Renal cortical epithelial cell (primary cell): ENCODE measurements at regions not wholly inside any gene's neighbourhood (a gene's known extent, or its start where the extent isn't known, plus 50 kb on each side); places are given as distances from the start of the nearest gene placed in this dataset.

Experiments used
- DNase-seq: peaks from one replicate; pipeline ENCODE4 v3.0.0-alpha.2; 2011; ENCODE audit warnings: low read depth

DNA sequence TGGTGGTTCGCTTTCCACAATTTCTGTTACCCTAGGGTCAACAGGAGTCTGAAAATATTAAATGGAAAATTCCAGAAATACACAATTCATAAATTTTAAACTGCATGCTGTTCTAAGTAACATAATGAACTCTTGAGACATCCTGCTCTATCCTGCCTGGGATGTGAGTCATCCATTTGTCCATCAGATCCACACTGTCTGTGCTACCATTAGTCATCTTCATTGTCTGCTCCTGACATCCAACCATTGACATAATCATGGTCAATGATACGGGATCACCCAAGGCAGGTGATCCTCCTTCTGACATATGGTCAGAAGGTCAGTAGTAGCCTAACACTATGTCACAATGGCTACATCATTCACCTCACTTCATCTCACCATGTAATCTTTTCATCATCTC, 276.7 kb upstream of the KIF2A start:
- peak; percentile 77 for DNase-seq

DNA sequence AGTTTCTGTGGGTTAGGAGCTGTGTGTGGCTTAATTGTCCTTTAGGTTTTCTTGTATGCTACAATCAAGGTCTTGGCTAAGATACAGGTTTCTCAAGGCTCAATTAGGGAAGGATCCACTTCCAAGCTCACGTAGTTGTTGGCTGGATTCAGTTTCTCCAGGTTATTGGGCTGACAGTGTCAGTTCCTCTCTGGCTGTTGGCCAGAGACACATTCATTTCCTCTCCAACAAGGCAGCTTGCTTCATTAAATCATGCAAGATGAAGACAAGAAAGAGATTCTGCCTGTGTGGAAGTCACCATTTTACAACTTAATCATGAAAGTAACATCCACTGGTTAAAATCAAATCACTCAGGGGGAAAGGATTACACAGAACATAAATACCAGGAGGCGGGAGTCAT, 275.7 kb upstream of the KIF2A start:
- DNase-seq, result no peak

DNA sequence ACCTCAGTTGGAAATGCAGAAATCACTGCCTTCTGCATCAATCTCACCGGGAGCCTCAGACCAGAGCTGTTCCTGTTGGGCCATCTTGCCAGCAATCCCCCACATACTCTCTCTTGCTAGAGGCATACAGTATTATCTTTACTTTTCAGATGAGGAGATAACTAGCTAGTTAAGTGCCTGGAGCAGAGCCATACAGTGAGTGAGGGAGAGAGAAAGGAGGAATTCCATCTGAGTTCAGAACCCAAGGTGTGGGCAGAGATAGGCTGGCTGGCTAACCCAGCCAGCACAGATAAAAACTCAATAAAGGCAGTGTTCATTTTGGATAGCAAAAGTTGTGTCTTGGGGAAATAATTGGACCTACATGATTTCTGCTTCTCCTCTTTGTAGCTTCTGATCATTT, 268.0 kb upstream of the KIF2A start:
- DNase-seq, result no peak

GRCh38 chr5:62041156-62041756, 264.8 kb upstream of the KIF2A start:
- no peak for DNase-seq

DNA sequence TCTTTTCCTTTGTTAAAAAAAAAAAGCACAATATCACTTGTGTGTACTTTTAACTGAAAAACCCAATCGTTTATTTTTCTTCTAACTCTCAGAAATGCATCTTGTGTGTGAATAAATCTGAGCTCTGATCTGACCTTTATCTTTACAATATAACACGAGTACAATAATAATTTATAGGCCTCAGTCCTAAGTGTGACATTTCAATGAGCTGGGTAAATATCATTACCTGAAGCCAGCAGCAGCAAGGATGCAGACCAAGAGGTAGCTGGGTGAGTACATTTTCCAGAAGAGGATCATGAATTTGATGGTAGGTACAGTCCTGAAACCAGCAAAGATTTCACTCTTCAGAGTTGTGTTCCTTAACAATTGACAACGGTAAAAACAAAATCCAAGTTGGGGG, 264.0 kb upstream of the KIF2A start:
- no peak for DNase-seq

DNA sequence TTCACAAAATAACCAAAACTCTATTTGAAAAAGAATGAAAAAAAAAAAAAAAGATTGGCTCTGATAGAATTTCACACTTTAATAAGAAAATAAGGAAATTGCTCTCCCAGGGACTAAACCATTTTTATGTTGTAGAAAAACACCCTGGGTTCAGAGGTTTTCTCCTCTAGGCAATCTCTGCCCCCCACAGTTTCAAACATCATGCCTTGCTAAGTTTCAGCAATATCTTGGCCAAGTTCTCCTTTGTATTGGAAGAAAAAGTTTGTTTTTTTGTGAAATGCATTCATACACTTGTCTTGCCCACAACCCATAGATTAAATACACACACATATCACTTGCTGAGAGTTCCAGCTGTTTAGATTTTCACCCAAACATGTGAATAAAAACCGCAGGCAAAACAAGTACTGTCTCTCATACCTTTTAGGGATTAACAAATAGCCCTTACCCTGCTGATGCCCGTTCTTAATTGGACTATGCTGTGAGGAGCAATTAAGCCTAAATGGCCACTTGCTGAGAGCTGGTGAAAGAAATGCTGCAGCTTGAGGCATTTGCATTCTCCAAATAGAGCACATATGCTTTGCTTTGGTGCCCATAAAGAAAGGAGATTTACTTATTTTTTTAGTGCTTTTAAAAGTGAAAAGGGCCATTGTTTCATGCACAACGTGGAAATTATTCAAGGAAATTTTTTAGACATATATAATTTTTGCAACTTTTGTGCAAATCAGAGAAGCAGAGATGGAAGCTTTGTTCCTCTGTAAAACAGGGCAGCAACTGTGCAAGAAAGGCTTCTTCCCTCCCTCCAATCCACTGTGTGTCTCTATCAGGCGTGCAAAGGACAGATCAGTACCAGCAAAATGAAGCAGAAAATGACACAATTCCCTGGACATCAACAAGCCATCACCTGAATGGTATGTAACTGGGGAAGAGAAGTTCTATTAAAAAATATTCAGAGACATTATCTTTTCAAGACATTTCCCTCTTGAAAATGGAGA, 262.4 kb upstream of the KIF2A start:
- no peak for DNase-seq

DNA sequence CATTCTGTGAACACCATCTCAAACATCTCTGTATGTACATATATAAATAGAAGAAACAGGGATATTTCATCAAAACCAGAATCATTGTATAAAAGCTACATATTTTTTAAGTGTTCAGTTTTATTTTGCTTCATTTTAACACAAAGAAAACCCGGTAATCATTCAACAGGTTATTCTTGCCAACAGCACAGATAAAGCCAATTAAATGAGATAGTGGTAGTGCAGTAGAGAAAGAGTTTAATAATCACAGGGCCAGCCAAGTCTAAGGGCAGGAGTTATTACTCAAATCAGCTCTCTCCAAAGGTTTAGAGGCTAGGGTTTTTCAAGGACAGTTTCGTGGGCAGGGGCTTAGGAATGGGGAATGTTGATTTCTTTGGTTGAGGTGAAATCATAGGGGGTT, 261.0 kb upstream of the KIF2A start:
- DNase-seq, result no peak

DNA sequence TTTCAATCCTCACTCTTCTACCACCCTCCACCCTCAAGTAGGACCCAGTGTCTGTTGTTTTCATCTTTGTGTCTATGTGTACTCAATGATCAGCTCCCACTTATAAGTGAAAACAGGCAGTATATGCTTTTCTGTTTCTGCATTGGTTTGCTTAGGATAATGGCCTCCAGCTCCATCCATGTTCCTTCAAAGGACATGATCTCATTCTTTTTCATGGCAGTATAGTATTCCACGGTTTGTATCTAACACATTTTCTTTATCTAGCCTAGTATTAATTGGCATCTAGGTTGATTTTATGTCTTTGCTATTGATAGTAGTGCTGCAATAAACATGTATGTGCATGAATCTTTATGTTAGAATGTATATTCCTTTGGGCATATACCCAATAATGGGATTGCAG, 259.8 kb upstream of the KIF2A start:
- DNase-seq, result no peak

- DNase-seq, result no peak
These were observed 254.3 kb upstream of the KIF2A start for GRCh38 chr5:62051747-62052146.

GRCh38 chr5:62059960-62060359, 246.0 kb upstream of the KIF2A start:
- DNase-seq, result no peak

GRCh38 chr5:62065050-62065449, 241.0 kb upstream of the KIF2A start:
- DNase-seq, result peak; percentile 13

DNA sequence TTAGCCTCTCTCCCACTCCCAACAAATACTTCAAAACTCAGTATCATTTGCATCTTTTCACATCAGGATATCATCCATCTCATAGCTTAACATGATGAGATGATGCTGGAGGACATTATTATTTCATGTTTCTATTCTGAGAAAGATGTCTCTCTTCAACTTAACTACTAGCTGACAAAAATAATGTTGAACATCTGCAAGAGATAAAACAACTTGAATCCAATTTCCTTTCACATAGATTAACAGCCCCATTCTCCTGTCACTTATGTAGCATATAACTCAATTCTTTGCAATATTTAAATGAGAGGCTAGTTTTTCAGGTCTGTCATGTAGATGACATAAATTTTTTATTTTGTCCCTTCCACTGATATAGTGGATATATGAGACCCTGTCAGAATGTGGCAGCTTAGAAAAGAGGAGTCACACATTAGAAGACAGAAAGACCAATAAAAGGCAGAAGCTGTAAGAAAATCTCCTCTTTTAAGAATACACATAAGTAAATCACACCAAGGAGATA, 239.2 kb upstream of the KIF2A start:
- no peak for DNase-seq

GRCh38 chr5:62068554-62068953, 237.5 kb upstream of the KIF2A start:
- DNase-seq, result no peak

DNA sequence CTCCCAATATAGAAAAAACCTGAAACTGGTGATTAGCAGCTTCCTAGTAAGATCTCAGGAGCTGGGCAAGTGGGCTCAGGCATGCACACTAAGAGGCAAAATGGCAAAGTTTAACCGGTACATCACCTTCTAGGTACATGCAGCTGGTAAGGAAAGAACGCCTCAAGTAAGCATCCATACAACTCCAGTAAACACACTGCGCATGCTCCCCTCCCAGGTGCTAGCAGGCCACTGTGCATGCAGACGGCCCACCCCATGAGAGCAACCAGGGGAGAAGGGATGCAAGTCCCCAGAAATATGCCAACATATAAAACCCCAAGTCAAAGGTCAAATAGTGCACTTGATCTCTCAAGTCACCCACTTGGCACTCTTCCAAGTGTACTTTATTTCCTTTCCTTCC, 228.6 kb upstream of the KIF2A start:
- DNase-seq, result no peak

DNA sequence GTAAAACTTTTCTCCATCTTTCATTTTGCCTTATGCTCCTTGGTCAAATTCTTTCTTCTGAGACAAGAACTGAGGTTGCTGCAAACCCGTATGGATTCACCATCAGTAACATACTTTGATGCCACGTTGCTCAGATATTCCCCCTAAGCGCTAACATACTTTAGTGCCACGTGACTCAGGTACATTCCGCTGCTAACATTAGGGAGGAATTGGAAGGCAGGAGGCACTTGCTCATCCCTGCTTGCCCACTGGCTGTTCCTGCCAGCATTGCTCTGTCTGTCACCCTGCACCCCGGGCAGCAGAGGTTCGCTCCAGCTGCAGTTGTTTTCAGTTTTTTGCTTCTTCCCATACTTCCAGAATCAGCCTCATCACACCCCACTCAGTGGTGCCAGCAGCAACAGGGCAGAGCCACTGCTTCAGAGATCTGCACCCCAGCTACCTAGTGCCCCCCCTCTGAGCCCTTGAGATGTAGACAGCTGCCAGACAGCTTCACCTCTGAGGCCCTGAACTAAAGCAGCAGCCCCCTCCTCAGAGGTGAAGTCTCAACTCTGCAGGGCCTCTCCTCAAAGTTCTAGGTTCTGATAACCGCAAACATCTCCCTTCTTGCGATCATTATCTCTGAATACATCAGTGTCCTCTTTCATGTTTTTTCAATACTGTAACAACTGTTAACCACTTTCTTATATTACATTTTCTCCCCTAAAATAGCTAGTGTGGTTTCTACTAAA, 228.0 kb upstream of the KIF2A start:
- DNase-seq, result no peak

DNA sequence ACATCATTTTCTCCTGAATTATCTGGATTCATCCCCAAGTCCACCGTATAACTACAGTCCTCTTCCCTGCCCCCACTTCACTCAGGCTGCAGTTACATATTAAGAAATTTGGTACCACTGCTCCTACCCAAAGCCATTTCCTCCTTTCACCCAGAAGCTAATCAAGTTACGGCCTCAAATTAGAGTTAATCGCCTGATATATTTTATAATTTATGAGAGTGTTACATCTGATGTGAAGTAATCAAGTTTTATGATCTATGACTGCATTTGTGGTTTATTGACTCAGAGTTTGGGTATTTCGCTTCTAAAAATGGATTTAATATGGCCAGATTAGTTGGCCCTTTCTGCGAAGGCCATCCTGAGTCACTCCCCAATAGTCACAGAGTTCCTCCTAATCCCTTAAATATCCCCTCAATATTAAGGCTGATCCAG, 223.6 kb upstream of the KIF2A start:
- DNase-seq, result peak; percentile 75

DNA sequence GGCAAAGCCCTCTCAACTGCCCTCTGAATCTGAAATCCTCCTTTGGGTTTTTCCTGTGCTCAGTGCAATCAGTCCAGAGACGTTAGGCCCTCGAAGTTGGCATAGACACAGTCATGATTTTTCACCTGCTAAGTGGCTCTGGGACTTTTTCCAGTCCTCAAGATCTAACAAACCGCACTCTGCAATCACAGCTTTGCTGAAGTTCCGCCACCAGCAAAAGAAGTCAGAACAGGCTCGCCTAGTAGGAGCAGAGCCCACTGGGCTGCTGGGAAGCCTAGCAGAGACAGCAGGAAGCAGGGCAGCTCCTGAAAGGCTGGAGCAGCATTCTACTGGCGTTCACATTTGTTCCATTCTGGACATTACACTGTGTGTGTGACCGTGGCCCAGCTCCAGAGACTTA, 222.8 kb upstream of the KIF2A start:
- DNase-seq, result no peak

DNA sequence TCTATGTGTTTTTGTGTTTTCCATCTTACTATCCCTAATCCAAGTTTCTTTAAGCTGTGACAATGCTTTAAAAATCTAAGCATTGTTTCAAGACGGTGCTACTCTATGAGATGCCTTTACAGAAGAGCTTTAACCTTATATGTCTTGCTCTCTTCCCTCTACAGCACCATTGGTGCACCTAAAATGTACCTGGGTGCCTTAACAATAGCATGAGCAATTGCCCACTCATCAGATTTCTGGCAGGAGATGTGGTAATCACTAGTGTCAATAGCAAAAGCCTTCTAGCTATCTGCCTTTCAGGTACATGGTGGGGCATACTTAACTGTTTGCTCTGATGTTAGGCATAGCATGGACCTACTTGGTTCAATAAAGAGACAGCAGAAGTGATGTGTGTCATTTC, 222.3 kb upstream of the KIF2A start:
- DNase-seq, result no peak

GRCh38 chr5:62084391-62084790, 221.6 kb upstream of the KIF2A start:
- no peak for DNase-seq

- DNase-seq, result no peak
These were observed 215.1 kb upstream of the KIF2A start for GRCh38 chr5:62090953-62091352.

DNA sequence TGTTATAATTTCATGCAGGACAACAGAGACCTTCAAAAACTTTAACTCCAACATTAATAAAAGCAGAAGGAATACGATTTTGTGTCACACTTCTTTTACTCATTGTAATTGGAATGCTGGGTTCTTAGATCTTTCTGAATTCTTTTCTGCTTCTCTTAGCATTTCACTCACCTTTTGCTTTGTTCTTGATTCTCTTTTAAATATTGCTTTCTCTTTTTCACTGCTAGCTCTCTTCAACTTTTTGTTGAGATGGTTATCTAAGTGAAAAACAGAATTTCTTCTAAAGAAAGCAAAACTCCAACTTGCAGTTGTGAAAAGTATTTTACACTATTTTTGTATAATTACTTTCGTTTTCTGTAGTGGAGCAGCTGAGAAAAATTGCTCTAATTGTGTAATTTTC, 212.6 kb upstream of the KIF2A start:
- no peak for DNase-seq

- peak; percentile 80 for DNase-seq
These were observed 212.0 kb upstream of the KIF2A start for GRCh38 chr5:62093976-62094375.
